ENCODE measurements at regions not wholly inside any gene's neighbourhood (a gene's known extent, or its start where the extent isn't known, plus 50 kb on each side); places are given as distances from the start of the nearest gene placed in this dataset.
"Not testable (repeated sequence)": the region's sequence is repeated elsewhere in the genome, so short reads cannot be mapped to it uniquely, and the experiment has no call there.

GRCh38 chr5:109630093-109630492 lies 59.6 kb upstream of the MAN2A1 start:
- DNase-seq = no peak

DNA sequence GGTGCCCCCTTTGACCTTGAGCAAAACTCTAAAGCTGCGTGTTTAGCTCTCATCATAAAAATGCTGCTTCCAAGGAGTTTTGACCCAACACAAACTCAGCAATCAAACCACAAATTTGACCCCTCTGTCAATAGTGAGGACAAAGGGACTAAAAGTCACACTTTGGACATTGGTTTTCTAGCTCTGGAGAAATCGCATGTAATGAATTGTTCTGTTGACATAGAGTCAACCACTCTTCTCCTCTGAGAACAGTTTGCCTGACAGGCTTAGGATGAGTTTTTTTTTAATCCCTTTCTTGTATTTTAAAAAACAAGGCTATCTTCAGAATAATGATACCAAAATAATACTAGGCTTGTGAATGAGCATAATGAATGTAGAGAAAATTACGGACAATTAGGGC lies 61.1 kb upstream of the MAN2A1 start:
- DNase-seq = no peak

GRCh38 chr5:109621266-109621665 lies 68.5 kb upstream of the MAN2A1 start:
- DNase-seq = not testable (repeated sequence)

DNA sequence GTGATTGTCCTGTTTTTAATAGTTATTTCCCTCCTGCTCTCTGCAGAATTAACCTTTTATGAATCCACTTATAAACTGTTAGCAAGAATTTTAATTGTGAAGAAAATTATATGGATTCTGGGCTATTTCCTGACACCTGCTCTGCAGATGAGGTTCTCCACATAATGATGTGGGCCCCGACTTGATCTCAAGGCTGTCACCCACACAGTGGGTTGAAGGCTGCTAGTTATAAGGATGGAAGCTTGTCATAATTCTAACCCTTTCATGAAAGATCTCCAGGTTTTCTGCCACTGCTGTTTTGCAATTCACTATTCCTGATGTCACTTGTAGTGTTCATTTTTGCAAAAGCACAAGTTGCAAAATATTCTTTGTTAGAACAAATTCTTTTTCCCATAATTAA lies 69.1 kb upstream of the MAN2A1 start:
- DNase-seq = no peak

GRCh38 chr5:109619606-109620005 lies 70.1 kb upstream of the MAN2A1 start:
- DNase-seq = no peak

- DNase-seq = no peak
Measured at GRCh38 chr5:109619021-109619460, 70.7 kb upstream of the MAN2A1 start.

GRCh38 chr5:109614981-109615380 lies 74.7 kb upstream of the MAN2A1 start:
- DNase-seq = no peak

DNA sequence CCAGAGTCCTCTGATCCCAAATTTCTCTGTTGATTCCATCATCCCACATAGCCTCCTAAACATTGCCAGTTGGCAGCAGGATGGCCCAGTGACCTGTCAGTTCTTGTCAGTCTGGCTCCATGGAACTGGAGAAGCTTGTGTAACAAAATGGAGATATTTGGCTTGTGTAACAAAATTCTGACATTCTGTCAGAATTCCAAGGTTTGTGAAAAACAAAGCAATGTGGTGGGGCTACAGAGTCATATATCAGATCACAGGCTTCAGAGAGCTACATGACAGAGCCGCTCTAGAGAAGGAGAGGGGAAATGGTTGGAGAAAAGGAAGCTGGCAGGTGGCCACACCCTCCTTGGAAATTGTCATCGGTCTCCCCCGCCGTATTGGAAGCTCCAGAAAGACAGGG lies 75.4 kb upstream of the MAN2A1 start:
- no peak for DNase-seq

DNA sequence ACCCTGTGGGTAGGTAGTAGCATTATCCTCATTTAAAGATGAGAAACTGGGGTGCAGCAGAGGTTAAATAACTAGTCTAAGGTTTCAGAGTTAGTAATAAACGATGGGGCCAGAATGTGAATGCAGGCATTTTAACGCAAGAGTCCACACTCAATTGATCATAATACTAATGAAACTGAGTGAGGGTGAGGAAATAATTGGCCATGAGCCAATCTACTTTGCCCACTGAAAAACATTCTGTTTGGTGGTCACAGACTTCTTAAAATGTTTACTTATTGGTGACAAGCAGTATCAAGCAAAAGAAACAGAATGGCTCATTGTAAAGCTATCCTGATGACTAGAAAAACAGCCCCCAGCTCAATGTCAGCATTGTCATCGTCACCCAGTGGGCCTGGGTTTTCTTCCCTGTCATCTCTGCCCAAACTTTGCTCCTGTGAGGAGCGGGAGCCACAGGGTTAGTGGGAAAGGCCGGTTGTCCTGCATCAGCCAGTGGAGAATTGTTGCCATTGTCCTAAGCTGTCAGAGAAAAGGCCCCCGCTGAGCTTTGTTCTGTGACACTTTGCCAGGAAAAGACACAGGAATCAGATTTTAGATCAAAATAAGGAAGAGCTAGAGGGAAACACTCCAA lies 77.3 kb upstream of the MAN2A1 start:
- DNase-seq = no peak

- no peak for DNase-seq
Measured at GRCh38 chr5:109611505-109611904, 78.2 kb upstream of the MAN2A1 start.

GRCh38 chr5:109611061-109611460 lies 78.7 kb upstream of the MAN2A1 start:
- DNase-seq = no peak

GRCh38 chr5:109610581-109610980 lies 79.1 kb upstream of the MAN2A1 start:
- no peak for DNase-seq

GRCh38 chr5:109605207-109605730 lies 84.5 kb upstream of the MAN2A1 start:
- DNase-seq = no peak

GRCh38 chr5:109604758-109605157 lies 85.0 kb upstream of the MAN2A1 start:
- DNase-seq = no peak

DNA sequence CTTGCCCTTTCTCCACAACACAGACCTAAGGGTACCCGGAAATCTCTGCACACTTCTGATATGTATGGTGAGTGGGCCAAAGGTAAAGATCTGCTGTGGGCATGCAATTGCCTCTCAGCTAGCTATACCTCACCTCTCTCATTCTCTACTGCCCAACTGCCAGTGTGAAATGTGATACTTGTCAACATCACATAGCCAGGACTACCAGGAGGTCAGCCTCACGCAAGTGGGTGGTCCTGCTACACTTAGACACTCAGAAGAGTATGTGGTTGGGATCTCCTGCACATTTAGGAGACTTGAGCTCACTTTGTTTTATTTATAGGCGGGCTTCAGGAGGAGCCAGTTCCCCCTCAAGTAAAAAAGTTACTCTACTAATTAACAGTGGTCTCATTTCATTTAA lies 88.0 kb upstream of the MAN2A1 start:
- DNase-seq = no peak

GRCh38 chr5:109597893-109598292 lies 91.8 kb upstream of the MAN2A1 start:
- no peak for DNase-seq

- DNase-seq = no peak
Measured at GRCh38 chr5:109594217-109594616, 95.5 kb upstream of the MAN2A1 start.

- DNase-seq = no peak
Measured at GRCh38 chr5:109590799-109591198, 98.9 kb upstream of the MAN2A1 start.

DNA sequence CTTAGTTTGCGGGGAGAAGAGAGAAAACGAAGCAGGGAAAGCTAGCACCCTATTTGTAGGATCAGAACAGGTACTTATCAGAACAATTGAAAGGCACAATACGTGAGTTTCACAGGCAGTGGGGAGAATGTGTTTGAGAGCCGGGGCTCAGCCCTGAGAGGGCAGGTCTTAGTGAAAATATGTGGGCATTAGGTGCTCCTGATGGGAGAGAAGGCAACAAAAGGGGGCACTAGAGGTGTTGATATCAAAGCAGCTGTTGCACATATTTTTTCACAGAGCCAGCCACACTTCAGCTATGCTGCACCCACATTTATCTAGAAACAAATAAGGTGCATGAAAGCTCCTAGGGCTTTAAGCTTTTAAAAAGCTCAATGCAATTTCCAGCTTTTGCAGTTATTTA lies 99.7 kb upstream of the MAN2A1 start:
- no peak for DNase-seq

DNA sequence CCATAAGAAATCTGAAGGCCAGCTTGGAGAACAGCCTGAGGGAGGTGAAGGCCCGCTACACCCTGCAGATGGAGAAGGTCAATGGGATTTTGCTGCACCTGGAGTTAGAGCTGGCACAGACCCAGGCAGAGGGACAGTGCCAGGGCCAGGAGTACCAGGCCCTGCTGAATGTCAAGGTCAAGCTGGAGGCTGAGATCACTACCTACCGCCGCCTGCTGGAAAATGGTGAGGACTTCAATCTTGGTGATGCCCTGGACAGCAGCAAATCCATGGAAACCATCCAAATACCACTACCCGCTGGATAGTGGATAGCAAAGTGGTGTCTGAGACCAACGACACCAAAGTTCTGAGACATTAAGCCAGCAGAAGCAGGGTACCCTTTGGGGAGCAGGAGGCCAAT lies 100.5 kb upstream of the MAN2A1 start:
- DNase-seq = no peak

DNA sequence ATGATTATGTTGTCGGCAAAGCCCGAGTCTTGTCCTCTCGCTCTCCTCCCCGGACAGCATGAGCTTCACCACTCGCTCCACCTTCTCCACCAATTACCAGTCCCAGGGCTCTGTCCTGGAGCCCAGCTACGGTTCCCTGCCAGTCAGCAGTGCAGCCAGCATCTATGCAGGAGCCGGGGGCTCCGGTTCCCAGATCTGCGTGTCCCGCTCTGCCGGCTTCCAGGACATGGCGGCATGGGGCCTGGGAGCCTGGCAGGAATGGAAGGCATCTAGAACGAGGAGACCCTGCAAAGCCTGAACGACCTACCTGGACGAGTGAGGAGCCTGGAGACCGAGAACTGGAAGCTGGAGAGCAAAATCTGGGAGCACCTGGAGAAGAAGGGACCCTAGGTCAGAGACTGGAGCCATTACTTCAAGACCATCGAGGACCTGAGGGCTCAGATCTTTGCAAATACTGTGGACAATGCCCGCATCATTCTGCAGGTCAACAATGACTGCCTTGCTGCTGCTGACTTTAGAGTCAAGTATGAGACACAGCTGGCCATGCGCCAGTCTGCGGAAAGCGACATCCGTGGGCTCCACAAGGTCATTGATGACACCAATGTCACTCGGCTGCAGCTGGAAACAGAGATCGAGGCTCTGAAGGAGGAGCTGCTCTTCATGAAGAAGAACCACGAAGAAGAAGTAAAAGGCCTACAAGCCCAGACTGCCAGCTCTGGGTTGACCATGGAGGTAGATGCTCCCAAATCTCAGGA lies 101.3 kb upstream of the MAN2A1 start:
- DNase-seq = no peak

- DNase-seq = no peak
Measured at GRCh38 chr5:109584986-109585599, 104.6 kb upstream of the MAN2A1 start.

DNA sequence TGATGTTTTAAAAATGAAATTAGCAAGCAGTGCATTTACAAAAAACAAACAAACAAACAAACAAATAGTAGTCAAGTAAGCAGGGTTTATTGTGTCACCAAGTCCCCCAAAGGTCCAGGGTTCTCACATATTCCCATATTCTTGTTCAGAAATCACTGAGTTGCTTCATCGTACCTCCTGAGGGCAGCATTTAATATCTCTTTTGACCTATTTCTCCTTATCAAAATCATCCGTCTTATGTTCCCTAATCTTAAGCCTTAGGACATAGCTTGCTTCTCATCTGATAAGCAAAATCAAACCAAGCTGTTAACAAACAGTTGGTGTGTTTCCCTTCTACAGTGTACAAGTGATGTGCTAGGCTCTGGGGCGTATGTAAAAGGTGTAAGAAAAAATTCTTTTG lies 109.5 kb upstream of the MAN2A1 start:
- DNase-seq = no peak

GRCh38 chr5:109575506-109575905 lies 114.2 kb upstream of the MAN2A1 start:
- DNase-seq = no peak

Data from central memory CD4-positive, alpha-beta T cell (primary cell).